Fibroblast of lung (primary cell): ENCODE measurements at regions not wholly inside any gene's neighbourhood (a gene's known extent, or its start where the extent isn't known, plus 50 kb on each side); places are given as distances from the start of the nearest gene placed in this dataset.

ENCODE experiments used
- DNase-seq, 2 donors: peaks; one replicate each; pipeline versions ENCODE4 v3.0.0 to v3.0.0-alpha.2; 2010; ENCODE audit warnings: low read depth in 2 of 2
- H2AFZ ChIP-seq: 2 replicates; pipeline ENCODE4 v1.5.1; 2012; ENCODE audit warnings: low read length, control low read depth, inconsistent platforms
- H3K27ac ChIP-seq: 2 replicates; pipeline ENCODE4 v1.5.1; 2011; ENCODE audit warnings: low read length, control low read depth; ENCODE audit not compliant: insufficient read depth
- H3K27me3 ChIP-seq: 2 replicates; pipeline ENCODE4 v1.5.1; 2011; ENCODE audit warnings: mild to moderate bottlenecking, low read length; ENCODE audit not compliant: control insufficient read depth, insufficient read depth
- H3K36me3 ChIP-seq: 2 replicates; pipeline ENCODE4 v1.5.1; 2011; ENCODE audit warnings: low read length; ENCODE audit not compliant: control insufficient read depth, insufficient read depth
- H3K4me1 ChIP-seq: 2 replicates; pipeline ENCODE4 v1.5.1; 2011; ENCODE audit warnings: low read length; ENCODE audit not compliant: control insufficient read depth, insufficient read depth; ENCODE audit errors: extremely low read depth
- H3K4me2 ChIP-seq: 2 replicates; pipeline ENCODE4 v1.5.1; 2011; ENCODE audit warnings: low read length, control low read depth; ENCODE audit not compliant: insufficient read depth; ENCODE audit errors: extremely low read depth
- H3K4me3 ChIP-seq, 4 experiments: fragments of 200-600 bp in 1 of 4; sonication (generic) in 1 of 4; replicated peaks in 1 of 4; 2 replicates each; pipeline ENCODE4 v1.5.1; 2011 to 2016; ENCODE audit warnings: low read length in 4 of 4, low read depth in 3 of 4, mild to moderate bottlenecking in 3 of 4, control low read depth in 2 of 4, inconsistent platforms in 1 of 4, mixed read lengths in 1 of 4; ENCODE audit not compliant: insufficient read depth in 1 of 4; ENCODE audit errors: control extremely low read depth in 1 of 4
- H3K79me2 ChIP-seq: 2 replicates; pipeline ENCODE4 v1.5.1; 2012; ENCODE audit warnings: mild to moderate bottlenecking, low read length, inconsistent platforms; ENCODE audit not compliant: control insufficient read depth, insufficient read depth
- H3K9ac ChIP-seq: 2 replicates; pipeline ENCODE4 v1.5.1; 2011; ENCODE audit warnings: mild to moderate bottlenecking, low read length, control low read depth; ENCODE audit not compliant: insufficient read depth
- H3K9me3 ChIP-seq: 2 replicates; pipeline ENCODE4 v1.5.1; 2012; ENCODE audit warnings: low read depth, low read length; ENCODE audit not compliant: control insufficient read depth, insufficient read depth
- H4K20me1 ChIP-seq: 2 replicates; pipeline ENCODE4 v1.5.1; 2011; ENCODE audit warnings: low read length; ENCODE audit not compliant: control insufficient read depth, insufficient read depth; ENCODE audit errors: extremely low read depth
- CTCF ChIP-seq, 2 donors: IDR thresholded peaks in 1 of 2; conservative IDR thresholded peaks in 1 of 2; 1 replicate in 1 of 2; 2 replicates in 1 of 2; pipeline ENCODE4 v1.5.1; 2011 to 2012; ENCODE audit warnings: low read length in 2 of 2, control low read depth in 1 of 2, inconsistent platforms in 1 of 2, low read depth in 1 of 2, mild to moderate bottlenecking in 1 of 2
- EZH2 ChIP-seq: IDR thresholded peaks from 2 replicates; pipeline ENCODE4 v1.5.1; 2012; ENCODE audit warnings: low read length, control low read depth, mild to moderate bottlenecking; ENCODE audit errors: missing control alignments

- Histone ChIP-seq H3K4me3 (no peak overlapping the region), H4K20me1 (no peaks in the 10 kb centered on the region), H3K27me3 (no peaks in the 10 kb centered on the region), H3K9me3 (no peaks in the 10 kb centered on the region), H3K36me3 (no peaks in the 10 kb centered on the region), H2AFZ (no peak overlapping the region), H3K4me1 (no peaks in the 10 kb centered on the region), H3K4me2 (no peak overlapping the region), H3K79me2 (no peaks in the 10 kb centered on the region), H3K27ac (no peak overlapping the region), H3K9ac (no peak overlapping the region)
- no peak for TF ChIP-seq CTCF (conservative IDR thresholded peaks at IDR 0.05 in 1 of 2, IDR thresholded peaks at IDR 0.05 in 1 of 2; ENCODE audit: low read depth in 1 of 2, low read length in 2 of 2)
- TF ChIP-seq EZH2: no peak
- DNase-seq: peak in 1 of 2 donors; percentile 5
Observed at GRCh38 chr4:137967480-137968190, 274.5 kb downstream of the SLC7A11 start.

GRCh38 chr4:137966504-137966903, 275.6 kb downstream of the SLC7A11 start:
- no peak for TF ChIP-seq CTCF (conservative IDR thresholded peaks at IDR 0.05 in 1 of 2, IDR thresholded peaks at IDR 0.05 in 1 of 2; ENCODE audit: low read depth in 1 of 2, low read length in 2 of 2)
- TF ChIP-seq EZH2: no peak
- H3K27ac ChIP-seq: no peak overlapping the region
- no peaks in the 10 kb centered on the region for H3K4me1 ChIP-seq
- no peak overlapping the region for H2AFZ ChIP-seq
- no peaks in the 10 kb centered on the region for H4K20me1 ChIP-seq
- no peak overlapping the region for H3K9ac ChIP-seq
- H3K4me2 ChIP-seq: no peak overlapping the region
- DNase-seq: no peak
- H3K79me2 ChIP-seq: no peaks in the 10 kb centered on the region
- H3K9me3 ChIP-seq: no peaks in the 10 kb centered on the region
- H3K4me3 ChIP-seq: no peak overlapping the region
- H3K27me3 ChIP-seq: no peaks in the 10 kb centered on the region
- H3K36me3 ChIP-seq: no peaks in the 10 kb centered on the region

GRCh38 chr4:137961051-137961438, 281.1 kb downstream of the SLC7A11 start:
- DNase-seq: peak in 1 of 2 donors; percentile 85
- H3K9me3 ChIP-seq: no peaks in the 10 kb centered on the region
- H2AFZ ChIP-seq: no peak overlapping the region
- H3K4me2 ChIP-seq: peak overlapping the region; percentile 7
- H3K4me3 ChIP-seq: no peak overlapping the region
- no peak overlapping the region for H3K9ac ChIP-seq
- no peaks in the 10 kb centered on the region for H3K79me2 ChIP-seq
- no peaks in the 10 kb centered on the region for H3K27me3 ChIP-seq
- TF ChIP-seq CTCF (conservative IDR thresholded peaks at IDR 0.05 in 1 of 2, IDR thresholded peaks at IDR 0.05 in 1 of 2; ENCODE audit: low read depth in 1 of 2, low read length in 2 of 2) (no peak), EZH2 (no peak)
- H3K4me1 ChIP-seq: peaks cover 3% of the 10 kb centered on the region
- no peak overlapping the region for H3K27ac ChIP-seq
- H4K20me1 ChIP-seq: no peaks in the 10 kb centered on the region
- H3K36me3 ChIP-seq: no peaks in the 10 kb centered on the region
